Mammary epithelial cell (primary cell): ENCODE measurements at regions not wholly inside any gene's neighbourhood (a gene's known extent, or its start where the extent isn't known, plus 50 kb on each side); places are given as distances from the start of the nearest gene placed in this dataset.

Source experiments
- CTCF ChIP-seq, 2 donors: IDR thresholded peaks in 1 of 2; conservative IDR thresholded peaks in 1 of 2; 2 replicates each; pipeline ENCODE4 v1.5.1; 2011 to 2012; ENCODE audit warnings: inconsistent platforms in 2 of 2, low read length in 2 of 2, mild to moderate bottlenecking in 2 of 2, control low read depth in 1 of 2, low read depth in 1 of 2; ENCODE audit not compliant: insufficient read depth in 1 of 2; ENCODE audit errors: extremely low read depth in 1 of 2
- EZH2 ChIP-seq: IDR thresholded peaks from 2 replicates; pipeline ENCODE4 v1.6.1; 2012; ENCODE audit warnings: low read length, inconsistent platforms, borderline replicate concordance

GRCh38 chr12:107992870-107993451, 136.1 kb upstream of the WSCD2 start:
- peak; percentile 43 to 71 for TF ChIP-seq CTCF (conservative IDR thresholded peaks at IDR 0.05 in 1 of 2, IDR thresholded peaks at IDR 0.05 in 1 of 2; ENCODE audit: extremely low read depth in 1 of 2, insufficient read depth in 1 of 2, low read depth in 1 of 2, low read length in 2 of 2)
- TF ChIP-seq EZH2: no peak
